Neural progenitor cell (in vitro differentiated cells): ENCODE measurements at regions not wholly inside any gene's neighbourhood (a gene's known extent, or its start where the extent isn't known, plus 50 kb on each side); places are given as distances from the start of the nearest gene placed in this dataset.

ENCODE experiments used
- DNase-seq: peaks from one replicate; pipeline ENCODE4 v3.0.0-alpha.2; 2016; ENCODE audit warnings: low spot score
- H2AFZ ChIP-seq: fragments of 200-600 bp; sonication (generic); replicated peaks from 2 replicates; pipeline ENCODE4 v1.6.1; 2016; ENCODE audit warnings: antibody characterized with exemption
- H3F3A ChIP-seq: fragments of 200-600 bp; sonication (generic); 2 replicates; pipeline ENCODE4 v1.6.1; 2016; ENCODE audit warnings: antibody characterized with exemption, low read depth
- H3K27ac ChIP-seq: fragments of 200-600 bp; sonication (generic); 2 replicates; pipeline ENCODE4 v1.5.1; 2016; ENCODE audit warnings: mild to moderate bottlenecking
- H3K27me3 ChIP-seq: fragments of 200-600 bp; sonication (generic); 2 replicates; pipeline ENCODE4 v1.6.1; 2016; ENCODE audit warnings: mild to moderate bottlenecking, moderate library complexity
- H3K36me3 ChIP-seq: fragments of 200-600 bp; sonication (generic); 2 replicates; pipeline ENCODE4 v1.5.1; 2016
- H3K4me1 ChIP-seq: fragments of 200-600 bp; sonication (generic); 2 replicates; pipeline ENCODE4 v1.6.1; 2016; ENCODE audit warnings: mixed run types
- H3K4me2 ChIP-seq: fragments of 200-600 bp; sonication (generic); 2 replicates; pipeline ENCODE4 v1.6.1; 2016
- H3K4me3 ChIP-seq: fragments of 200-600 bp; sonication (generic); 2 replicates; pipeline ENCODE4 v1.5.1; 2016
- H3K79me2 ChIP-seq: fragments of 200-600 bp; sonication (generic); 2 replicates; pipeline ENCODE4 v1.6.1; 2016; ENCODE audit warnings: low read depth
- H3K9ac ChIP-seq: fragments of 200-600 bp; sonication (generic); 2 replicates; pipeline ENCODE4 v1.6.1; 2016
- H3K9me3 ChIP-seq: fragments of 200-600 bp; sonication (generic); 2 replicates; pipeline ENCODE4 v1.5.1; 2016; ENCODE audit warnings: low read depth
- H4K20me1 ChIP-seq: fragments of 200-600 bp; sonication (generic); 2 replicates; pipeline ENCODE4 v1.6.1; 2016; ENCODE audit warnings: low read depth
- H3K27ac Mint-ChIP-seq: 3 replicates; pipeline ENCODE4 v1.8.0; 2021; ENCODE audit warnings: mixed read lengths
- H3K27me3 Mint-ChIP-seq: 2 replicates; pipeline ENCODE4 v1.8.0; 2022; ENCODE audit warnings: low read depth, mild to moderate bottlenecking, inconsistent platforms, moderate library complexity, mixed read lengths; ENCODE audit not compliant: insufficient read depth
- H3K36me3 Mint-ChIP-seq: 3 replicates; pipeline ENCODE4 v1.8.0; 2021; ENCODE audit warnings: mixed read lengths
- H3K4me1 Mint-ChIP-seq: 3 replicates; pipeline ENCODE4 v1.8.0; 2021; ENCODE audit warnings: mixed read lengths
- H3K4me3 Mint-ChIP-seq: 3 replicates; pipeline ENCODE4 v1.8.0; 2021; ENCODE audit warnings: mild to moderate bottlenecking, moderate library complexity, mixed read lengths
- H3K9me3 Mint-ChIP-seq: 3 replicates; pipeline ENCODE4 v1.8.0; 2020; ENCODE audit warnings: mixed read lengths
- CTCF ChIP-seq: fragments of 200-600 bp; sonication (generic); IDR thresholded peaks from 2 replicates; pipeline ENCODE4 v1.5.1; 2017; ENCODE audit warnings: antibody characterized with exemption, mild to moderate bottlenecking
- EZH2 ChIP-seq: fragments of 200-600 bp; sonication (generic); IDR thresholded peaks from 2 replicates; pipeline ENCODE4 v1.6.1; 2017; ENCODE audit warnings: antibody characterized with exemption, mild to moderate bottlenecking, moderate library complexity
- EZH2phosphoT487 ChIP-seq: fragments of 200-600 bp; sonication (generic); IDR thresholded peaks from 2 replicates; pipeline ENCODE4 v1.6.1; 2017; ENCODE audit warnings: antibody characterized with exemption

- Histone ChIP-seq H3K4me1 (no peaks in the 10 kb centered on the region), H2AFZ (no peak overlapping the region), H3K27ac (no peak overlapping the region), H3K4me2 (no peak overlapping the region), H3K27me3 (peaks cover 11% of the 10 kb centered on the region), H3K36me3 (no peaks in the 10 kb centered on the region), H3K4me3 (no peak overlapping the region), H4K20me1 (no peaks in the 10 kb centered on the region), H3K79me2 (no peaks in the 10 kb centered on the region), H3K9me3 (no peaks in the 10 kb centered on the region), H3K9ac (no peak overlapping the region), H3F3A (peaks cover under 1% of the 10 kb centered on the region)
- Mint-ChIP-seq H3K4me3 (no peak overlapping the region), H3K27ac (no peak overlapping the region), H3K4me1 (peaks cover 7% of the 10 kb centered on the region), H3K9me3 (peaks cover 10% of the 10 kb centered on the region), H3K36me3 (peaks cover 3% of the 10 kb centered on the region), H3K27me3 (peaks cover 8% of the 10 kb centered on the region)
- TF ChIP-seq EZH2phosphoT487: no peak
- no peak for TF ChIP-seq CTCF
- TF ChIP-seq EZH2: no peak
- DNase-seq: no peak
Observed at GRCh38 chr17:77534137-77534536, 393.4 kb downstream of the SEC14L1 start.

- Histone ChIP-seq H3K79me2 (no peaks in the 10 kb centered on the region), H3K27me3 (no peaks in the 10 kb centered on the region), H3K4me1 (peaks cover 2% of the 10 kb centered on the region), H3K4me2 (no peak overlapping the region), H3K4me3 (no peak overlapping the region), H4K20me1 (no peaks in the 10 kb centered on the region), H3K27ac (no peak overlapping the region), H3K9ac (no peak overlapping the region), H3K9me3 (no peaks in the 10 kb centered on the region), H3K36me3 (no peaks in the 10 kb centered on the region), H3F3A (peaks cover 5% of the 10 kb centered on the region), H2AFZ (no peak overlapping the region)
- Mint-ChIP-seq H3K27ac (no peak overlapping the region), H3K36me3 (peaks cover 3% of the 10 kb centered on the region), H3K4me3 (no peak overlapping the region), H3K4me1 (peaks cover 9% of the 10 kb centered on the region), H3K9me3 (peaks cover 10% of the 10 kb centered on the region), H3K27me3 (peaks cover 10% of the 10 kb centered on the region)
- no peak for DNase-seq
- TF ChIP-seq EZH2phosphoT487 (no peak), EZH2 (no peak), CTCF (no peak)
Observed at GRCh38 chr17:77535435-77535834, 394.7 kb downstream of the SEC14L1 start.

GRCh38 chr17:77535892-77536291, 395.1 kb downstream of the SEC14L1 start:
- Mint-ChIP-seq H3K4me3 (no peak overlapping the region), H3K9me3 (peaks cover 10% of the 10 kb centered on the region), H3K27ac (no peak overlapping the region), H3K27me3 (peaks cover 10% of the 10 kb centered on the region), H3K36me3 (peaks cover 3% of the 10 kb centered on the region), H3K4me1 (peaks cover 12% of the 10 kb centered on the region)
- Histone ChIP-seq H3K4me3 (no peak overlapping the region), H3K4me1 (peaks cover 7% of the 10 kb centered on the region), H3K9me3 (no peaks in the 10 kb centered on the region), H2AFZ (no peak overlapping the region), H3K79me2 (no peaks in the 10 kb centered on the region), H3K27ac (no peak overlapping the region), H3F3A (peaks cover 10% of the 10 kb centered on the region), H3K9ac (no peak overlapping the region), H3K36me3 (no peaks in the 10 kb centered on the region), H4K20me1 (no peaks in the 10 kb centered on the region), H3K4me2 (no peak overlapping the region), H3K27me3 (no peaks in the 10 kb centered on the region)
- TF ChIP-seq CTCF (no peak), EZH2 (no peak), EZH2phosphoT487 (no peak)
- DNase-seq: no peak
